RWPE2 (cell line): ENCODE measurements at regions not wholly inside any gene's neighbourhood (a gene's known extent, or its start where the extent isn't known, plus 50 kb on each side); places are given as distances from the start of the nearest gene placed in this dataset.
"Not testable (repeated sequence)": the region's sequence is repeated elsewhere in the genome, so short reads cannot be mapped to it uniquely, and the experiment has no call there.

ENCODE experiments used
- ATAC-seq: fragments of 200-7000 bp; cut with Tn5 transposase; 3 replicates; pipeline ENCODE4 v1.9.1; 2021; ENCODE audit warnings: low read depth
- DNase-seq: peaks from one replicate; pipeline ENCODE4 v3.0.0-alpha.2; 2020; ENCODE audit warnings: low spot score
- H3K27ac ChIP-seq: fragments of 450-650 bp; 2 replicates; pipeline ENCODE4 v1.5.1; 2017; ENCODE audit warnings: mild to moderate bottlenecking; ENCODE audit not compliant: poor library complexity, severe bottlenecking
- H3K27me3 ChIP-seq: fragments of 250-450 bp; sonication (Bioruptor Pico); 2 replicates; pipeline ENCODE4 v1.5.1; 2021; ENCODE audit warnings: mild to moderate bottlenecking, moderate library complexity; ENCODE audit not compliant: insufficient read depth, poor library complexity, severe bottlenecking
- H3K36me3 ChIP-seq: fragments of 250-450 bp; sonication (Bioruptor Pico); 2 replicates; pipeline ENCODE4 v1.5.1; 2020; ENCODE audit warnings: low read depth, mild to moderate bottlenecking, moderate library complexity
- H3K4me1 ChIP-seq: fragments of 250-450 bp; sonication (Bioruptor Pico); 2 replicates; pipeline ENCODE4 v1.5.1; 2021; ENCODE audit warnings: mild to moderate bottlenecking, moderate library complexity; ENCODE audit not compliant: insufficient read depth, poor library complexity, severe bottlenecking
- H3K4me3 ChIP-seq: fragments of 250-450 bp; sonication (Bioruptor Pico); 2 replicates; pipeline ENCODE4 v1.5.1; 2021; ENCODE audit warnings: mild to moderate bottlenecking, moderate library complexity; ENCODE audit not compliant: severe bottlenecking
- H3K9me3 ChIP-seq: fragments of 250-450 bp; sonication (Bioruptor Pico); 2 replicates; pipeline ENCODE4 v1.5.1; 2021; ENCODE audit warnings: mild to moderate bottlenecking, moderate library complexity; ENCODE audit not compliant: severe bottlenecking
- CTCF ChIP-seq: fragments of 450-650 bp; IDR thresholded peaks from one replicate; pipeline ENCODE4 v1.5.1; 2017; ENCODE audit warnings: mild to moderate bottlenecking, moderate library complexity; ENCODE audit not compliant: poor library complexity, severe bottlenecking

DNA sequence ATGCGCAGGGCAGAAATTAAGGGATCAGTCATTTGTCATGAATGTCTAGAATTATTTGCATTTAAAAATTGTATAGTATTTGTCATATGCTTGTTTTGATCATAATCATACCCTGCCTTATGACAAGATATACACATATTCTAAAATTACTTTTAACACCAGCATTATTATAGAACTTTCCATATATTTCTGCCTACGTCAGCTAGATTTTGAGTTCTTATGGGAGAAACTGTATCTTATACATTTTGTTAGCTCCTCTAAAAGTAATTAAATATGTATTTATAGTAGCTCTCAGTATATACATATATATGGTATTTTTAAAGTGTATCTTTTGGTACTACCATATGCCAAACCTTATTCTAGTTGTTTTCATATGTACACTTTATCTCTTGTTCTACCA, 441.9 kb downstream of the CPS1 start:
- no peak for ATAC-seq
- H3K36me3 ChIP-seq = no peaks in the 10 kb centered on the region
- no peak for TF ChIP-seq CTCF

GRCh38 chr2:211014376-211014775, 458.0 kb downstream of the CPS1 start:
- Histone ChIP-seq H3K27ac (no peak overlapping the region), H3K27me3 (no peaks in the 10 kb centered on the region), H3K4me1 (no peaks in the 10 kb centered on the region), H3K36me3 (no peaks in the 10 kb centered on the region), H3K9me3 (no peaks in the 10 kb centered on the region), H3K4me3 (no peak overlapping the region)
- no peak for ATAC-seq
- no peak for TF ChIP-seq CTCF
- DNase-seq = no peak

More for the DNA sequence above, 441.9 kb downstream of the CPS1 start:
- no peaks in the 10 kb centered on the region for H3K27me3 ChIP-seq
- no peaks in the 10 kb centered on the region for H3K4me1 ChIP-seq
- no peaks in the 10 kb centered on the region for H3K9me3 ChIP-seq
- H3K27ac ChIP-seq = no peak overlapping the region
- H3K4me3 ChIP-seq = no peak overlapping the region
- DNase-seq = no peak

- H3K9me3 ChIP-seq = no peaks in the 10 kb centered on the region
- H3K36me3 ChIP-seq = no peaks in the 10 kb centered on the region
- DNase-seq = no peak
- ATAC-seq = no peak
- H3K27ac ChIP-seq = no peak overlapping the region
- no peaks in the 10 kb centered on the region for H3K27me3 ChIP-seq
- no peak for TF ChIP-seq CTCF
- no peaks in the 10 kb centered on the region for H3K4me1 ChIP-seq
- no peak overlapping the region for H3K4me3 ChIP-seq
Measured at GRCh38 chr2:211014906-211015305, 458.5 kb downstream of the CPS1 start.

DNA sequence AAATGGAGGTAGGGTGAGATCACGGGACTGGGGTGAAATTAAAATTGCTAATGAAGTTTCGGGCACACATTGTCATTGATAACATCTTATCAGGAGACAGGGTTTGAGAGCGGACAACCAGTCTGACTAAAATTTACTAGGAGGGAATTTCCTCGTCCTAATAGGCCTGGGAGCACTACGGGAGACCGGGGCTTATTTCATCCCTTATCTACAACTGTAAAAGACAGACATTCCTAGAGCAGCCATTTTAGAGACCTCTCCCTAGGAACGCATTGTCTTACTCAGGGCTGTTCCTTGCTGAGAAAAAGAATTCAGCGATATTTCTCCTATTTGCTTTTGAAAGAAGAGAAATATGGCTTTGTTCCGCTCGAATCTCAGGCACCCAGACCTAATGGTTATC, 468.7 kb downstream of the CPS1 start:
- H3K9me3 ChIP-seq, H3K27ac ChIP-seq, H3K36me3 ChIP-seq, H3K27me3 ChIP-seq, H3K4me3 ChIP-seq, ATAC-seq, DNase-seq, H3K4me1 ChIP-seq: not testable (repeated sequence)

DNA sequence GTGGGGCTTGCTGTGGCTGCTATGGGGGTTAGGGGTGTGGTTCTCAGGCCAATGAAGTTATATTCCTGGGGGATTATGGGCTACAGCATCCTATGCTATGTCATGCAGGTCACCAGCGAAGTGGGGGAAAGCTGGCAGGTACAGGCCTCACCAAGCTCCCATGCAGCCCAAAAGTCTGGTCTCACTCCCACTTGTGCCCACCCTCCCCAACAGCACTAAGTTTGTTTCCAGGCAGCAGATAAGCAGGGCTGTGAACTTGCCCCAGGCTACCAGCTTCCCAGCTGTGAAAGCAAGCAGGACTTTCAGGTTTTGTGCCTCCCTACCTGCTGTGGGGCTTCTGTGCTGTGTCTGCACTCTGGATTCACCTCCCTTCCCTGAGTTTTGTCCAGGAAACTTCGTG, 469.7 kb downstream of the CPS1 start:
- H3K4me3 ChIP-seq = no peak overlapping the region
- no peak overlapping the region for H3K27ac ChIP-seq
- TF ChIP-seq CTCF = no peak
- no peaks in the 10 kb centered on the region for H3K4me1 ChIP-seq
- ATAC-seq (no peak), DNase-seq (no peak)
- peaks cover 3% of the 10 kb centered on the region for H3K9me3 ChIP-seq
- no peaks in the 10 kb centered on the region for H3K36me3 ChIP-seq
- no peaks in the 10 kb centered on the region for H3K27me3 ChIP-seq
